H1 (cell line): ENCODE measurements at regions not wholly inside any gene's neighbourhood (a gene's known extent, or its start where the extent isn't known, plus 50 kb on each side); places are given as distances from the start of the nearest gene placed in this dataset.

Experiments
- CEBPB ChIP-seq: IDR thresholded peaks from 2 replicates; pipeline ENCODE4 v1.6.1; 2012; ENCODE audit warnings: low read depth, low read length
- CHD1 ChIP-seq: IDR thresholded peaks from 2 replicates; pipeline ENCODE4 v1.6.1; 2012; ENCODE audit warnings: low read depth, low read length, improper control_type of control experiment
- CREB1 ChIP-seq: IDR thresholded peaks from 2 replicates; pipeline ENCODE4 v1.6.1; 2012; ENCODE audit warnings: inconsistent platforms
- GTF2F1 ChIP-seq: IDR thresholded peaks from 2 replicates; pipeline ENCODE4 v1.6.1; 2012; ENCODE audit warnings: low read depth, low read length, improper control_type of control experiment, borderline replicate concordance
- KDM4A ChIP-seq: IDR thresholded peaks from one replicate; pipeline ENCODE4 v1.7.1; 2012; ENCODE audit warnings: low read depth, mild to moderate bottlenecking, moderate library complexity, low read length, inconsistent platforms; ENCODE audit not compliant: severe bottlenecking
- POLR2A ChIP-seq, 2 experiments: IDR thresholded peaks; 1 replicate in 1 of 2; 2 replicates in 1 of 2; pipeline ENCODE4 v1.6.1; 2011; ENCODE audit warnings: low read depth in 2 of 2, low read length in 2 of 2, mild to moderate bottlenecking in 2 of 2; ENCODE audit errors: control extremely low read depth in 1 of 2
- SUZ12 ChIP-seq: fragments of 200-600 bp; sonication (generic); IDR thresholded peaks from 2 replicates; pipeline ENCODE4 v1.6.1; 2012; ENCODE audit warnings: mild to moderate bottlenecking, inconsistent platforms, low read length, moderate library complexity, mixed read lengths
- TF ChIP-seq, protein P1 (sequence below), 3 experiments: IDR thresholded peaks; 1 replicate in 2 of 3; 2 replicates in 1 of 3; pipeline versions ENCODE4 v1.5.1 to v1.6.1; 2011; ENCODE audit warnings: low read length in 3 of 3, mild to moderate bottlenecking in 3 of 3, inconsistent platforms in 2 of 3, low read depth in 1 of 3, moderate library complexity in 1 of 3; ENCODE audit not compliant: insufficient read depth in 1 of 3; ENCODE audit errors: control extremely low read depth in 1 of 3
- TF ChIP-seq, protein P2 (sequence below): IDR thresholded peaks from 2 replicates; pipeline ENCODE4 v1.6.1; 2012; ENCODE audit warnings: inconsistent platforms
- TF ChIP-seq, protein P3 (sequence below): IDR thresholded peaks from 2 replicates; pipeline ENCODE4 v1.6.1; 2011; ENCODE audit warnings: low read length, improper control_type of control experiment

DNA sequence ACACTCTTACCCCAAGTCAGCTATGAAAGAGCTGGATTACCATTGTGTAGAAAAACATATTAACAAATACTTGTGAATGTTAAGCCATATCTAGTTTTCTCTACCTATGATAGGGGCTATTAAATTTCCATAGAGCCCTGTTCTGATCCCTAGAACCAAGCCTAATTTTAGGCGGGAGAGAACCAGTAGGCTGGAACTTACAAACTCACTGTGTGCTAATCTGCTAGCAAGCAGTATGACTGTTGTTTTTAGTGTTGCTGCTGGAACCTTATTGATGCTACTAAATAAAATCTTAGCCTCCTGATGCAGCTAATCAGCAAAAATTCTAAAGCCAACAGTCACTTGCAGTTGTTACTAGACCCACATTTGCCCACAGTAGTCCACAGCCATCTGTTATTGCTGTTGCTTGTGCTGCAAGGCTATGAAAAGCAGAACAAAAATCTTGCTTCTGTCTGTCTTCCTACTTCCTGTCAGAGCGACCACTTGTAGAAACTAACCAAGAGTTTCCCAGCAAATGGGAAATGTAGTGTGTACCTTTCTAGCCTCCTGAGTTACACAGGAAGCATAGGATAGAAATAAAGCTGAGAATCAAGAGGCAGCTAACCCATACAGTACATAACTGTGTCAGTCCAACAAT, 368.4 kb downstream of the ARL4A start:
- TF ChIP-seq CEBPB (no peak), CREB1 (no peak), SUZ12 (no peak), KDM4A (no peak), GTF2F1 (no peak), CHD1 (no peak), POLR2A (IDR thresholded peaks at IDR 0.05; ENCODE audit: control extremely low read depth in 1 of 2, low read depth in 2 of 2, low read length in 2 of 2) (no peak)
- TF ChIP-seq, protein P1, sequence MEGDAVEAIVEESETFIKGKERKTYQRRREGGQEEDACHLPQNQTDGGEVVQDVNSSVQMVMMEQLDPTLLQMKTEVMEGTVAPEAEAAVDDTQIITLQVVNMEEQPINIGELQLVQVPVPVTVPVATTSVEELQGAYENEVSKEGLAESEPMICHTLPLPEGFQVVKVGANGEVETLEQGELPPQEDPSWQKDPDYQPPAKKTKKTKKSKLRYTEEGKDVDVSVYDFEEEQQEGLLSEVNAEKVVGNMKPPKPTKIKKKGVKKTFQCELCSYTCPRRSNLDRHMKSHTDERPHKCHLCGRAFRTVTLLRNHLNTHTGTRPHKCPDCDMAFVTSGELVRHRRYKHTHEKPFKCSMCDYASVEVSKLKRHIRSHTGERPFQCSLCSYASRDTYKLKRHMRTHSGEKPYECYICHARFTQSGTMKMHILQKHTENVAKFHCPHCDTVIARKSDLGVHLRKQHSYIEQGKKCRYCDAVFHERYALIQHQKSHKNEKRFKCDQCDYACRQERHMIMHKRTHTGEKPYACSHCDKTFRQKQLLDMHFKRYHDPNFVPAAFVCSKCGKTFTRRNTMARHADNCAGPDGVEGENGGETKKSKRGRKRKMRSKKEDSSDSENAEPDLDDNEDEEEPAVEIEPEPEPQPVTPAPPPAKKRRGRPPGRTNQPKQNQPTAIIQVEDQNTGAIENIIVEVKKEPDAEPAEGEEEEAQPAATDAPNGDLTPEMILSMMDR (IDR thresholded peaks at IDR 0.05; ENCODE audit: control extremely low read depth in 1 of 3, insufficient read depth in 1 of 3, low read depth in 1 of 3, low read length in 3 of 3) = no peak
- TF ChIP-seq, protein P2, sequence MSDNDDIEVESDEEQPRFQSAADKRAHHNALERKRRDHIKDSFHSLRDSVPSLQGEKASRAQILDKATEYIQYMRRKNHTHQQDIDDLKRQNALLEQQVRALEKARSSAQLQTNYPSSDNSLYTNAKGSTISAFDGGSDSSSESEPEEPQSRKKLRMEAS = no peak
- TF ChIP-seq, protein P3, sequence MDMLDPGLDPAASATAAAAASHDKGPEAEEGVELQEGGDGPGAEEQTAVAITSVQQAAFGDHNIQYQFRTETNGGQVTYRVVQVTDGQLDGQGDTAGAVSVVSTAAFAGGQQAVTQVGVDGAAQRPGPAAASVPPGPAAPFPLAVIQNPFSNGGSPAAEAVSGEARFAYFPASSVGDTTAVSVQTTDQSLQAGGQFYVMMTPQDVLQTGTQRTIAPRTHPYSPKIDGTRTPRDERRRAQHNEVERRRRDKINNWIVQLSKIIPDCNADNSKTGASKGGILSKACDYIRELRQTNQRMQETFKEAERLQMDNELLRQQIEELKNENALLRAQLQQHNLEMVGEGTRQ = no peak
